HG03135 (cell line): ENCODE measurements at regions not wholly inside any gene's neighbourhood (a gene's known extent, or its start where the extent isn't known, plus 50 kb on each side); places are given as distances from the start of the nearest gene placed in this dataset.

Experiments used
- ATAC-seq: cut with Tn5 transposase; IDR thresholded peaks from one replicate; pipeline ENCODE4 v1.9.1; 2021; ENCODE audit warnings: mild to moderate bottlenecking, moderate library complexity; ENCODE audit not compliant: unreplicated experiment

DNA sequence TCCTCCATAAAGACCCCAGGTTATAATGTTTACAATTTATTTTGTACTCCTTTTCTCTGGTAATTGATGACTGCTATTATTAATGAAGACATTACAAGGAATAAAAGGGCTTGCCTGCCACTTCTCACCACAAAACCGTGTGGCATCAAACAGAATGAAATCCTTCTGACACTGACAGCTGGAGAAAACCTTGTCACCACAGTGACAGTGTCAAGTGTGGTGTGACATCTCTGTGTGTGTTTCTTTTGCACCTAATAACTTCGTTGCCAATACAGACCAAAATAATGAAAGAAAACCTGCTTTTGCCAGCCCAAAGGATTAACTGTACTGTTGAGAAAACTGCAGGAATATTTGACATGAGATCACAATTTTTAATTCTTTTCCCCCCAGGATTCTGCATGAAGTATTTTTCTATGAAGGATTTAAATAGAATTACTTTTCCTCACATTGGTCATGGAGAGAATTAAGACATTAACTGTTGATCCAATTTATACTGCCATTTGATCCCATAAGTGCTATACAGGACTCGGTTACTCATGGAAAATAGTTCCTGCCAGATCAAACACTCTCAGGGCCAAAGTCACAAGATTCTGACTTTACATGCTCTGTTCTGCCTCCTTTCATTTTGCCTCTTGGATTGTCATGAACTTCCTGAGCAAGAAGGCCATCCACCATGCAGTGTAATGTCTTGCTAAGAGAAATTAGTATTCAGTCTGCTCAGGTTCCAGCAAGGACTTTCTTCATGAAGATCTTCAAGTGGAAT is 60.4 kb upstream of the IFNG-AS1 start:
- ATAC-seq, result no peak

DNA sequence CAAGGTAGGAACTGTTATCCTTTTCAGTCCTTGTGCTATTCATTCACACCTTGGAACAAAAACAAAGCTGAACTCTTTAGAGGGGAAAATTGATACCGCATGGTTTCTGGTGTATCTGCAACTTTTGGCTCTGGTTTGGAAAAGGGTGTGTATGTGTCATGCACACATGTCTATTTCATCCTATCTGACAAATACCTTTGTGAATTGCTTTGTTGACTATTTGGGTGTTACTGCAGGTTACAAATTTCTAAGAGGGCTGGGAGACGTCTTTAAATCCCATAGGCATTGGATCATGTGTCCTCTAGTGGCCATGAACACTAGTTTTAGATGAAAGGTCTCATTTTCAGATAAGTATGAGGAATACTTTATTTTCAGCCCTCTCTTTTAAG is 59.9 kb upstream of the IFNG-AS1 start:
- ATAC-seq, result no peak

DNA sequence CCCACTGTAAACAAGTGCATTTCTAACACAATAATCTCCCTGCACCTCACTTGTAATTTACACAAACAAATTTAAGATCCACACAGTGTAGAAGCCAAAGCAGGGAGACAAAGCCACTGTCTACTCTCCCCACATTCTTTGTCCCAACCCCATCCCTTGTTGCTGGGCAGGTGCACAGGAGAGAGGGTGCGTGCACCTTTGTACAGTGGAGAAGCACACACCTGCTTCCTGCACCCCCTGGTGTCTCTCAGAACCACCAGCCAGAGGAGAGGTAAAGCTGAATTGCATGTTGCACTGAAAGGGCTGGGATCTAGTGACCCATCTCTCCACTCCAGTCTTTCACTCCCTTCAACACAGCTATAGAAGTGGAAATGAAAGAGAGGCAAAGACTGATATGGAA is 51.4 kb upstream of the IFNG-AS1 start:
- no peak for ATAC-seq
